Right ventricle myocardium superior (tissue), 1 donor: ENCODE measurements at regions not wholly inside any gene's neighbourhood (a gene's known extent, or its start where the extent isn't known, plus 50 kb on each side); places are given as distances from the start of the nearest gene placed in this dataset.
"Not testable (repeated sequence)": the region's sequence is repeated elsewhere in the genome, so short reads cannot be mapped to it uniquely, and the experiment has no call there.

ENCODE experiments used
- ATAC-seq: fragments of 200-7000 bp; cut with Tn5 transposase; one replicate; pipeline ENCODE4 v1.9.1; 2020; ENCODE audit warnings: mild to moderate bottlenecking; ENCODE audit not compliant: poor library complexity
- DNase-seq: peaks from one replicate; pipeline ENCODE4 v3.0.0-alpha.2; 2020
- intact Hi-C: fragments of 100-400 bp; cut with DNase I; formaldehyde crosslinking; loops from one replicate; pipeline ENCODE4 v1.11.2; 2022
- donor health status: DM: no; HTN: yes; CAD: no; lungs with severe emphysema.

DNA sequence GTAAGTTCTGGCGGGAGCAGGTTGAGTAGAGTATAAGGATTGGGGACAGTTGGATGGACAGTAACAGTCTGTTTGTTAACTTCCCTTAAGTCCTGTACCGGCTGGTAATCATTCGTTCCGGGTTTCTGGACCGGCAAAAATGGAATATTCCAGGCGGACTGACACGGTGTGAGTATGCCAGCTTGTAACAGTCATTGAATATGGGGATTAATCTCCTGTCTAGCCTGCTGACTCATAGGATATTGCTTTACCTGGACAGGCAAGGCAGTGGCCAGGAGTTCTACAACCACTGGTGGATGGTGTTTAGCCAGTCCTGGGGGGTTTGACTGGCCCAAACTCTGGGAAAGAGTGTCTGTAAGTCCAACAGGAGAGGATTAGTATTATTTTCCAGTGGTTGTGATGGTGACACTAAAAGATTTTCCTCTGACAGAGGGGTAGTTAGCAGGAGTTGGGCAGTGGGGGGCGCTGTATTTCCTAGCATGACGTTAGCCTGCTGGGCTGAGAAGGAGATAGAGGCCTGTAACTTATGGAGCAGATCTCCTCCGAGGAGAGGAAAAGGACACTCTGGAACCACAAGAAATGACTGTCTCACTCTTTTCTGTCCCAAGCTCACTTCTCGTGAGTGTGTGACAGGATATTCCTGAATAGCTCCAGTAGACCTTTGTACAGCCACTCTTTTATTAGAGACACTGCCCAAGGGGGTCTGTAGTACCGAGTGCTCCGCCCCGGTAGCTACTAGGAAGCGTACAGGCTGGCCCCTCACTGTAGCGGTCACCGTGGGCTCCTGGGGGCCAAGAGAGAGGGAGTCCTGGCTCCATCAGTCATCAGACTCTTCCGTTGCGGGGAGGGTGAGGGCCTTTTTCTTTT, 152.2 kb downstream of the TRIM27 start:
- no peak for ATAC-seq
- no peak for DNase-seq
- intact Hi-C loops = no loop called here

GRCh38 chr6:28772480-28773381, 151.1 kb downstream of the TRIM27 start:
- intact Hi-C loops = no loop called here
- no peak for DNase-seq
- no peak for ATAC-seq

- ATAC-seq (no peak), DNase-seq (no peak)
- intact Hi-C loops = no loop called here
Observed at GRCh38 chr6:28774292-28775051, 149.3 kb downstream of the TRIM27 start.

GRCh38 chr6:28775052-28775376, 148.8 kb downstream of the TRIM27 start:
- intact Hi-C loops = no loop called here
- ATAC-seq (no peak), DNase-seq (no peak)

DNA sequence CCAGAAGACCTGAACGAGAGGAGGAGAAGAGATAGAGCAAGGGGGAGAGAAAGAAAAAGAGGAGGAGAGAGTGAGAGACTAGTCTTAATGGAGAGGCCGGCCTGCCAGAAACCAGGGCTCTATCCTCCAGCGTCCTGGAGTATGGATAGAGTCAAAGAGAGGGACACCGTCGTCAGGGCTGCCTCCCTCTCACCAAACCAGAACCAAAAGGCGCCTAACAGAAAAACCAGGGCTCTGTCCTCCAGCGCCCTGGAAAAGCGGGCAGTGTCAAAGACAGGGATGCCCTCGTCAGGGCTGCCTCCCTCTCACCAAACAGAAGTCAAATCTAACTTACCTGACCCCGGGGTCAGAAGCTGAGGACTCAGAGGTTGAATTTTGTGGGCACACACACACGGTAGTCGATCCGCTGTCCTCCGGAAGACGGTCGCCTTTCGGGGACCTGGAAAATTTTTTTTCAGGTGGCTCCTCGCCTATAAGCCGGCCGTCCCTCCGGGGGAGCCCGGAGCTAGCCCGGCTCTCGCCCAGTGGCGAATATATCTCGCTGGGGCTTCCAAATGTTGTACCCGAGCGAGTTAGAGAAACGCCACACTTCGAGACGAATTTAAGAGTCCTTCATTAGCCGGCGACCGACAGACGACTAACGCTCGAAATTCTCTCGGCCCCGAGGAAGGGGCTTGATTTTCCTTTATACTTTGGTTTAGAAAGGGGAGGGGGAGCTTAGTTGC, 148.2 kb downstream of the TRIM27 start:
- DNase-seq (no peak), ATAC-seq (no peak)
- intact Hi-C loops = no loop called here

- ATAC-seq = no peak
- intact Hi-C loops = no loop called here
- no peak for DNase-seq
Observed at GRCh38 chr6:28776269-28777146, 147.3 kb downstream of the TRIM27 start.

DNA sequence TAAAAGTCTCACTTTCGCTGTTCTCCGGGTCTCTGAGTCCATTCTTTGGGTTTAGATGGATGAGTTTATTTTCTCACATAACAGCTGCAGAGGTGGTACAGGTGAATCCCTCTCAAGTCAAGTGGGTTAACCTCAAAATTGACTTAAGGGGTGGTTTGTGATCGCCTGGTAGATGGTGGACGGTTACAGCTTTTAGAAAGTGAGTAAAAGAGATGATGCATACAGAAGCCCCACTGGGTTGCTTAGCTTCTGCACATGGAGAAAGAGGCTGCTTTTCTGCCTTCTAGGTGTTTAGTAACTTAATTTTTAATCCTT, 146.7 kb downstream of the TRIM27 start:
- ATAC-seq = no peak
- intact Hi-C loops = no loop called here

GRCh38 chr6:28782113-28782673, 141.6 kb downstream of the TRIM27 start:
- no peak for ATAC-seq
- intact Hi-C loops = no loop called here
- DNase-seq = no peak

More for the DNA sequence above, 146.7 kb downstream of the TRIM27 start:
- DNase-seq = no peak

GRCh38 chr6:28785962-28786679, 137.7 kb downstream of the TRIM27 start:
- intact Hi-C loops = no loop called here
- ATAC-seq = no peak

DNA sequence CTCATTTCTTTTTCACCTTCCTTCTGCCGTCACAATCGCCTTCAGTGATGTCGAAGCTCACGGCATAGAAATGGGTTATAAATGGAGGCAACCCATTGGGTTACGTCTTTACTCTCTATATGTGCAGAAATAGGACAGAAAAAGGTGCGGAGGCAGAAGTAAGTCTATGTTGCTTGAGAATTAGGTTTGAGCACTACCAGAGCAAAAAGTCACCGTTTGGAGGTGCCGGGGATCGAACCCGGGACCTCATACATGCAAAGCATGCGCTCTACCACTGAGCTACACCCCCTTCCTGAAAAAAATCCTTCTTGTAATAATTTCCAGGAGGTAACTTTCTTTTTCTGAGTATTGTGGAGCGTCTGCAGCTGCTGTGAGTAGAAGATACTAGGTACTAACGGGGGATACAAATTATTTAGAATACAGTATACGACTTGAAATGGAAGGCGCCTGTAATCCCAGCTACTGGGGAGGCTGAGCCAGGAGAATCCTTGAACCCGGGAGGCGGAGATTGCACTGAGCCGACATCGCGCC, 134.2 kb downstream of the TRIM27 start:
- ATAC-seq (no peak), DNase-seq (no peak)
- intact Hi-C loops = no loop called here

More at GRCh38 chr6:28785962-28786679, 137.7 kb downstream of the TRIM27 start:
- no peak for DNase-seq

GRCh38 chr6:28791002-28791383, 132.8 kb downstream of the TRIM27 start:
- intact Hi-C loops = no loop called here

GRCh38 chr6:28794175-28795002, 129.4 kb downstream of the TRIM27 start:
- intact Hi-C loops = no loop called here
- ATAC-seq (no peak), DNase-seq (no peak)

More at GRCh38 chr6:28791002-28791383, 132.8 kb downstream of the TRIM27 start:
- ATAC-seq (no peak), DNase-seq (no peak)

GRCh38 chr6:28800647-28801046, 123.1 kb downstream of the TRIM27 start:
- intact Hi-C loops, DNase-seq, ATAC-seq: not testable (repeated sequence)

GRCh38 chr6:28802417-28803336, 121.1 kb downstream of the TRIM27 start:
- ATAC-seq (no peak), DNase-seq (no peak)
- intact Hi-C loops = no loop called here

DNA sequence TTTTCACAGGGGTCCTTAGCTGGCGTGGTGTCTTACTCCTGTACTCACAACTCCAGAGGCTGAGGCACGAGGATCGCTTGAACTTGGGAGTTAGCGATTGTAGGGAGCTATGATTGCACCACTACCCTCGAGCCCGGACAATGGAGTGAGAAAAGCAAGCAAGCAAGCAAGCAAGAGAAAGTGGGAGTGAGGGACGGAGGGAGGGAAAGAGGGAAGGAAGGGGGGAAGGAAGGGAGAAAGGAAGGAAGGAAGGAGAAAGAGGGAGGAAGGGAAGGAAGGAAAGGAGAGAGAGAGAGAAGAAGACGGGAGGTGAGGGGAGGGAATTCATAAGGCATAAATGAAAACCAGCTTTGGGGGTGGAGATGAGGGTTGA, 120.5 kb downstream of the TRIM27 start:
- ATAC-seq = no peak
- DNase-seq = no peak
- intact Hi-C loops = no loop called here
